ENCODE measurements at regions not wholly inside any gene's neighbourhood (a gene's known extent, or its start where the extent isn't known, plus 50 kb on each side); places are given as distances from the start of the nearest gene placed in this dataset.

DNA sequence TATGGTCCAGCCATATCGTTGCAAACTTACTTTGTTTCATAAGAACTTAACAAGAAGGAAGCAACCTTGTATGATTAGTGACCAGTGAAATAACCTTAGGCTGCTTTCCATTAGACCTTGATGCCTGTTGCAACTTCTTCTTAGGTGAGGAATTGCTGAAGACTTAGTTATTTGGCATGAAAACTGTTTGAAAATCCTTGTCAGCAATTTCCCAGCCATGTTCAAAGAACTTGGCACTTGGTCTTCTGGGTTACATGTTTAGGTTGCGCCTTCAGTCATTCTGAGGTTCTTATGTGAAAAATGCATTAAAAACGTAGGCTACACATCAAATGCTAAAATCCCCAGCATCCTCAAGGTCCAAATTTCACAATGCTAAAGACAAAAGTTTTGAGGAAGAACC lies 232.0 kb upstream of the CEP162 start:
- no peak for DNase-seq

DNA sequence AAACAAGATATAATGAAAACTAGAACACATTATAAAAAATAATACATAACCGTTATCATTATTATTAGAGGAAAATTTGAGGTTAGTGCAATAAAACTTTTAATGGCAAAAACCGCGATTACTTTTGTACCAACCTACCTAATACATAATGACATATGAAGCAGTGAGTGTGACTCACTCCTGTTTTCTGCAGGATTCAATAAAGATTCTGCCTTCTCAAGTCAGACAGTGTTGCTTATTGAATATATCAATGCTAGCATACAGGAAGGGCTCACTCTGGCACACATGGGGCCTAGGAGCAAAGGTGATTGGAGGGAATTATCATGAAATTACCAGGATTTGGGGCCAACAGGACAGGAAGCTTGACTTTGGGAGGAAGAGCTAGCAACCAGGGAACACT lies 230.8 kb upstream of the CEP162 start:
- DNase-seq, result no peak

DNA sequence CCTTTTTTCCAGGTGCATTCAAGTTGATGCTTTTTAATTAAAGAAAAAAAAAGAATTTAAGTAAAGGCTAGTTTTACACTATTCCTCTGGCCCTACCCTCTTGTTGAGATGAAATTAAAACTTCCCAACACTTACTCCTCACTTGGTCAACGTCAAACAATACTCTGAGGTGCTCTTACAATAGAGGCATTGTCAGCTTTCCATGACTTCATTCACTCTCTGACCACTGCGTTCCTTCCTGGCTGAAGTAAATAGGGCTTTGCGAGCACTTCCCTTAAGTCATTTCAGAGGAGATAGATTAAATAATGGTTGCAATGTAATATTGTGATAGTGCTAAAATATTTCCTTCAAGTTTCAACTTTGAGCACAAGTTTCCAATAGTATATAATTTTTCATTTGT lies 229.8 kb upstream of the CEP162 start:
- no peak for DNase-seq

GRCh38 chr6:84456803-84457202 lies 229.4 kb upstream of the CEP162 start:
- DNase-seq, result no peak

- no peak for DNase-seq
Measured at GRCh38 chr6:84455511-84456029, 228.1 kb upstream of the CEP162 start.

- DNase-seq, result no peak
Measured at GRCh38 chr6:84453499-84453898, 226.1 kb upstream of the CEP162 start.

- no peak for DNase-seq
Measured at GRCh38 chr6:84450018-84450417, 222.6 kb upstream of the CEP162 start.

- DNase-seq, result no peak
Measured at GRCh38 chr6:84449220-84449619, 221.8 kb upstream of the CEP162 start.

DNA sequence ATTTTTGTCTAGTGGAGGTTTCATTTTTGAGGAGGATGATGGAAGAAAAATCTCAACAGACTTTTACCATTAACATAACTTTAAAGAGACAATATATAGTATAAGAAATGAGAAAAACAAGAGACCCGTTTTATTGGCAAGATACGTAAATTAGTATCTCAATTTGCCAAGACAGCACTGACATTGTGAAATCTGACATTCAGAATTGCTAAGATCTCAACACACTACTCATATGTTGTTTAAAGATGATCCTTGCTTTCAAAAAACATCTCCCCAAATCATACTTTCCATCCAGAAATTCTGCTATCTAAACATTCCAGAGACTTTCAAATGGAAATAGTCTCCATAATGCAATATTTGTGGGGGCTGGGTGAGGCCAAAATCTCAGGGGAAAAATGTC lies 220.9 kb upstream of the CEP162 start:
- DNase-seq, result no peak

GRCh38 chr6:84447651-84448050 lies 220.2 kb upstream of the CEP162 start:
- DNase-seq, result no peak

GRCh38 chr6:84445068-84445467 lies 217.6 kb upstream of the CEP162 start:
- no peak for DNase-seq

DNA sequence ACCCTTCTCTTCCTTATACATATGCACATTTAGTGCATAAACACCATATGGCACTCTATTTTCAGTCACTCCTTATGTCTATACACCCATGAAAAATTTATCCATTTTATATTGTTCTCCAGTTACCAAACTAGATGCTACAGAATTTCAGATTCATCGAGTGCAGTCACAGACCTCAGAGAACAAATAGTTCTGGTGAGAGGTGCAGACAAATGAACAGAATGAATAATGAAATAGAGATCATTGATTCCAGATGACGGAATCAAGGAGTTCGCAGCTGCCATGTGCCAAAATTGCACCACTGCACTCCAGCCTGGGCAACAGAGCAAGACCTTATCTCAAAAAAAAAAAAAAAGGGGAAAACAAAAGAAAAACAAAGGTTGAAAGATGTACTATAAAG lies 214.8 kb upstream of the CEP162 start:
- no peak for DNase-seq

- DNase-seq, result no peak
Measured at GRCh38 chr6:84441456-84441855, 214.0 kb upstream of the CEP162 start.

DNA sequence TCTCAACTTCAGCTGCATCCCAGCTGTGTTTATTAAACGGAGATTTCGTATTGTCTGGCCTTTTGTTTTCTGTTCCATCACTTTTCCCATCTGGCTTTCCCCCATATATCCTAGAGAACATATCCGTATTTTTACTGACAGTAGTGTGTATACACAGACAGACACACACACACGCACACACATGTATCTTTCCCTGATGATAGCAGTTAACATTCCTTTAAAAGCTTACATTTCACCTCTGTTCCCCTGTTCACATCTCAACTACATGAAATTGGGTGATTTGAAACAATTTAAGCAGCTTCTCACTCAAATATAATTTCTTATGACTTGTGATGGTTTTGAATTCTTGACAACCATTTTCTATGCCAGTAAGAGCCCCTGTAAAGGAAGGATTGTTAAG lies 207.1 kb upstream of the CEP162 start:
- no peak for DNase-seq

DNA sequence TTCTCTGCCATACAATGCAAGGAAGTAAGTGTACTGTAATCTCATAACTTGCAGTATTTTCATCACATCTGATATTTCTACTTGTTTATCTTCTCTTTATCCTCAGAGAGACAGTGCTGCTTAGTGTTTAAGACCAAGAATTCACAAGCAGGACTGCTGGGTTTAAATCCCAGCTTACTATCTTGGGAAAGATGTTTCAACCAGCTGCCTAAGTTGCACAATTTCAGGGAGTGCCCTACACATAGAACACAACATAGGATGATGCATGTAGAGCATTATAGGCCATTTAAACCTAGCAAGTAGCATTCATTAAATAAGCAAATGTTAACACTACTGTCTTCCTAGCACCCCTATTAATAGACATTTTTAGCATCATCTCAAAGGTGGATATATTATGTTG lies 205.2 kb upstream of the CEP162 start:
- DNase-seq, result no peak

- peak; percentile 76 for DNase-seq
Measured at GRCh38 chr6:84428300-84428907, 201.0 kb upstream of the CEP162 start.

DNA sequence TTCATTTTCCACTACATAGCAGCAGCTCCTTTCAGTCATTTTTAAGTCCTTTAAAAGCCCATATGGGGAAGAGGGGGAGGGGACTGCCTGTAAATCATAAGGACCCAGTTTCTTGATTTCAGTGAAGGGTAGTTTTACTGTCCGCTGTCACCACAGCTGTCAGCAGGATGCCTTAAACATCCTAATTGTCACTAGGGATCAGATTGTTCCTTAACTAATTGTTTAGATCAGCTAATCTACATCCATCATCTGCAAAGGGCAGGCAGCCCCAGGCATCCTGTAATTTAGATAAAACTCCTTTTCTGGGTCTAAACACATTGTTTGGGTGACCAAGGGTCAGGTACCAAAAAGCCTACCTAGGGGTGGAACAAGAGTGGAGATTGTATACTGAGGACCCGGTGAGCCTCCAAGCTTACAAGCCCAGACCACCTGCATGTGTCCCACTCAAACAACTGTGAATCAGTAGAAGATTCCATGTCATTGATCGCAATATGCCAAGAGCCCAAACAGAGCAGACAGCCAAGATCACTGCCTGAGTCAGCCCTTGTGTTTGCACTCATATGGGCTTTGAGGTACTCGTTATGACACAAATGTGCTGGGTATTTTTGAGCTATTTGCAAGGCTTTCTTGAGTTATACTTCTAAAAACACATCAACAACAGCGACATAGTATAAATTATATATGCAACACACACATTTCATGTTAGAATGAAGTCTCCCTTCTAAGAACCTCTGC lies 198.7 kb upstream of the CEP162 start:
- DNase-seq, result no peak

GRCh38 chr6:84424956-84425355 lies 197.5 kb upstream of the CEP162 start:
- DNase-seq, result no peak

DNA sequence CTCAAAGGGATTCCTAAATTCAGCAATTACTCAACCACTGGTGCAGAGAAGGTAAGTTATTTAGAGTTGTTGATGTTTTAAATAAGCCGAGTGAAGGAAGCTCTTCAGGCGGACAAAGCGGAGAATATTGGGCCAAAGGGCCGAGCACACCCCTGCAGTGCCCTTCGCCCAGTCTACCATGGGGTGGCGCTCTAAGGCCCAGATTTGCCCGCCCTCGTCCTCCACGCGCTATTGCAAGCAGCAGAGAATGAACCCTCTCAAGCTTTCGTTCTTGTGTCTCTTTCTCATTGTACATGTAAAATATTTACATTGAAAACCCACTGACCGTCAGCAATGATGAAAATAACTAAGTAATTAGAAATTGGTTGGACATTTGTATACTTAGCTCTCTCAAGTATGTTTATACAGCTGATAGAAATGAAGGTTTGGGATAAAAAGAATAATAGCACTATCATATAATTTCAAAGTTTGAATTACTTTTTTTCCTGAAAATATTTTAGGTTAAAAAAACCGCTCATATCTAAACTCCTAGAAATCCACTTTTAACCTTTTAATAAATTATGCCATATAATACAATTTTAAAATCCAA lies 195.0 kb upstream of the CEP162 start:
- DNase-seq, result peak; percentile 86

GRCh38 chr6:84421031-84421430 lies 193.6 kb upstream of the CEP162 start:
- no peak for DNase-seq

GRCh38 chr6:84417260-84417659 lies 189.8 kb upstream of the CEP162 start:
- DNase-seq, result no peak

DNA sequence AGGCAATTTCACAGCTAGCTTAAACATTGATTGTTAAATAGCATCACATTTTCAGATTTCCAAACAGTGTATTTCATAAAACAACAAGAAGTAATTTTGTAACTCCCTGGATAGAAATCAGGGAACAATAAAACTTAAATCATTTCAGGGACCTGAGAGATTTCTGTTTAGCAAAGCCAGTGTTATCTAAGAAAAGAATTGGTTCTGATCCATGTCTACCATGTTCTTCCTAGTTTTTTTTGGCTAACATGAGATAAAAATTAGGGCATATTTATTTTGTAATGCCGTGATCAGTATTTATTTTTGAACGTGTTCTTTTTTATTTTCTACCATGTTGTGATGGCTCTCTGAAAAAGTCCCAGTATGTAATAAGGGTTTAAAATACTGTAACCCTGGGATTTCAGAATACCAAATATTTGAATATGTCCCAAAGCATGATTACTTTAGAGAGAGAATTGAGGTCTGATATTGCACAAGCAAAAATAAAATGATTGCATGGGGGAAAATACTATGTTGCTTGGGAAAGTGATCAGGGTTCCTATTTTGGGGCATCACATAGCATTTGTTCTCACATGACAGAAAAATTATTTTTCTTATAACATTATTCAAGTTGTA lies 188.7 kb upstream of the CEP162 start:
- DNase-seq, result no peak

DNA sequence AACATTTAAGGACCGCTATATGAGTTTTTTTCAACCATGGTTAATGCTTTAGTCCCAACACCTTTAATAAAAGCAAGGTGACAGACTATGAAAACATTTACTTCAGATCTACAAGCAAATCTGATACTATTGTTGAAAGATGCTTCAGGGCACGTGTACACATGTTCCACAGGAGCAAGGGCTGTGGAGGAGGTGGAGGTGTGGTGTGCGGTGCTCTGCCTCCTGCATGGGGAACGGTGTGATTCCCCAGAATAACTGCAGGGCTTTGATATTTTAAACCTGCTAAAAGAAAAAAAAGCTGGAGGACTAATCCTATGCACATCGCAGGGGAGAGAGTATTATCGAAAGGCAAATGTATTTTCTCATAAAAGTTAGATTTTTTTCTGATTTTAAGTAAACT lies 188.1 kb upstream of the CEP162 start:
- no peak for DNase-seq

- no peak for DNase-seq
Measured at GRCh38 chr6:84415068-84415467, 187.6 kb upstream of the CEP162 start.

All from left hindlimb (tissue), 1 donor.